ENCODE measurements at regions not wholly inside any gene's neighbourhood (a gene's known extent, or its start where the extent isn't known, plus 50 kb on each side); places are given as distances from the start of the nearest gene placed in this dataset.

DNA sequence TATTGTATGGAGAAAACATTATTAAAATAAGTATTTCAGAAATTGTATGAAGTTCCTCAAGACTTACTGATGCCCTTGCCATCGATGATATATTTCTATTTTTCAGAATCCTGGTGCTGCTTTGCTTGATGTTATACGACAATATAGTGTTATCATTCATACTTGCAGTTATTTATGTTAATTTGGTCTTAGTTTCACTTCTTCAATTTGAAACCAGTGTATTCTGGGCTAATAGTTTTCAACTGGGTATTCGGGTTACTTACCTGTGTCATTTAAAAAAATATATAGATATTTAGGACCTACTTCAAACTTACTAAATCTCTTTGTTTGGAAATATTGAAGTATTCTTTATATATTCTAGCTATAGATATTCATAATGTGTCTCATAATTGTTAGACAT is 1414.7 kb downstream of the C4orf33 start:
- Histone ChIP-seq H3K9me3 (ENCODE audit: control extremely low read depth in 1 of 3, control insufficient read depth in 2 of 3, insufficient read depth in 1 of 3, low read length in 2 of 3) (no peaks in the 10 kb centered on the region), H3K9ac (ENCODE audit: low read length) (no peak overlapping the region), H3K4me1 (ENCODE audit: control insufficient read depth in 2 of 2, insufficient read depth in 2 of 2, low read length in 2 of 2) (no peaks in the 10 kb centered on the region), H2AFZ (ENCODE audit: insufficient read depth, low read depth, low read length, poor library complexity, severe bottlenecking) (no peak overlapping the region), H4K20me1 (ENCODE audit: control insufficient read depth, insufficient read depth, low read length, poor library complexity, severe bottlenecking) (no peaks in the 10 kb centered on the region), H3K27ac (ENCODE audit: low read length in 2 of 2) (no peak overlapping the region), H3K27me3 (replicated peaks in 1 of 4; ENCODE audit: control extremely low read depth in 1 of 4, control insufficient read depth in 3 of 4, insufficient read depth in 4 of 4, low read length in 3 of 4) (no peaks in the 10 kb centered on the region), H3K4me2 (replicated peaks; ENCODE audit: low read depth, low read length, poor library complexity, severe bottlenecking) (no peak overlapping the region), H3K4me3 (ENCODE audit: control extremely low read depth in 1 of 5, extremely low read depth in 1 of 5, insufficient read depth in 1 of 5, low read depth in 2 of 5, low read length in 4 of 5) (no peak overlapping the region), H3K79me2 (ENCODE audit: control insufficient read depth, insufficient read depth, low read length) (no peaks in the 10 kb centered on the region), H3K36me3 (replicated peaks in 1 of 2; ENCODE audit: control extremely low read depth in 1 of 2, control insufficient read depth in 1 of 2, extremely low read depth in 1 of 2, insufficient read depth in 2 of 2, low read length in 1 of 2) (no peaks in the 10 kb centered on the region)
- WGBS (ENCODE audit: insufficient coverage) = no CpG with 5 or more reads among the region's 3 CpGs
- H3K9me3 Mint-ChIP-seq (ENCODE audit: insufficient read depth) = peaks cover 4% of the 10 kb centered on the region
- TF ChIP-seq EZH2 (IDR thresholded peaks at IDR 0.05; ENCODE audit: borderline replicate concordance, insufficient read depth, low read depth, low read length, poor library complexity, severe bottlenecking) = no peak
- TF ChIP-seq, protein P1, sequence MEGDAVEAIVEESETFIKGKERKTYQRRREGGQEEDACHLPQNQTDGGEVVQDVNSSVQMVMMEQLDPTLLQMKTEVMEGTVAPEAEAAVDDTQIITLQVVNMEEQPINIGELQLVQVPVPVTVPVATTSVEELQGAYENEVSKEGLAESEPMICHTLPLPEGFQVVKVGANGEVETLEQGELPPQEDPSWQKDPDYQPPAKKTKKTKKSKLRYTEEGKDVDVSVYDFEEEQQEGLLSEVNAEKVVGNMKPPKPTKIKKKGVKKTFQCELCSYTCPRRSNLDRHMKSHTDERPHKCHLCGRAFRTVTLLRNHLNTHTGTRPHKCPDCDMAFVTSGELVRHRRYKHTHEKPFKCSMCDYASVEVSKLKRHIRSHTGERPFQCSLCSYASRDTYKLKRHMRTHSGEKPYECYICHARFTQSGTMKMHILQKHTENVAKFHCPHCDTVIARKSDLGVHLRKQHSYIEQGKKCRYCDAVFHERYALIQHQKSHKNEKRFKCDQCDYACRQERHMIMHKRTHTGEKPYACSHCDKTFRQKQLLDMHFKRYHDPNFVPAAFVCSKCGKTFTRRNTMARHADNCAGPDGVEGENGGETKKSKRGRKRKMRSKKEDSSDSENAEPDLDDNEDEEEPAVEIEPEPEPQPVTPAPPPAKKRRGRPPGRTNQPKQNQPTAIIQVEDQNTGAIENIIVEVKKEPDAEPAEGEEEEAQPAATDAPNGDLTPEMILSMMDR (IDR thresholded peaks at IDR 0.05) = no peak
- no peak overlapping the region for H3K27ac Mint-ChIP-seq
- ChIA-PET POLR2A (no interaction called here), CTCF (no interaction called here)
- H3K27me3 Mint-ChIP-seq = no peaks in the 10 kb centered on the region
- H3K4me3 Mint-ChIP-seq = no peak overlapping the region
- DNase-seq (no peak), ATAC-seq (ENCODE audit: low read depth) (no peak)
- H3K4me1 Mint-ChIP-seq = no peaks in the 10 kb centered on the region
- intact Hi-C loops (cut with micrococcal nuclease) = no loop called here

DNA sequence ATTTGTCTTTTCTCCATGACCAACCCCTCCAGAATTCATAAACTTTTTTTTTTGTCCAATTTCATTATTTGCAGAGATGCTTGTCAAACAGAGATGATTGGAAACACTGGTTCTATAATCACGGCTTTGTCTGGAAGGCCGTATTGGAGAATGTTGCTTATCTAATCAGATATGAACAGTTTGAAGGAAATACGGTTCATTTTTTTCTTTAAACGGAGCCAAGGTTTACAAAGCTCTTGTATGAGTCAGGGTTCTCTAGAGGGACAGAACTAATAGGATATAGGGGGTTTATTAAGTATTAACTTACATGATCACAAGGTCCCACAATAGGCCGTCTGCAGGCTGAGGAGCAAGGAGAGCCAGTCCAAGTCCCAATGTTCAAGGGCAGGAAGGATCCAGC is 1415.8 kb downstream of the C4orf33 start:
- ATAC-seq (ENCODE audit: low read depth) (no peak), DNase-seq (no peak)
- WGBS (ENCODE audit: insufficient coverage) = 95% methylated on average over 3 of the region's 5 CpGs
- POLR2A ChIA-PET = no interaction called here
- Histone ChIP-seq H3K27ac (ENCODE audit: low read length in 2 of 2) (no peak overlapping the region), H3K9ac (ENCODE audit: low read length) (no peak overlapping the region), H3K4me1 (ENCODE audit: control insufficient read depth in 2 of 2, insufficient read depth in 2 of 2, low read length in 2 of 2) (no peaks in the 10 kb centered on the region), H2AFZ (ENCODE audit: insufficient read depth, low read depth, low read length, poor library complexity, severe bottlenecking) (no peak overlapping the region), H3K36me3 (replicated peaks in 1 of 2; ENCODE audit: control extremely low read depth in 1 of 2, control insufficient read depth in 1 of 2, extremely low read depth in 1 of 2, insufficient read depth in 2 of 2, low read length in 1 of 2) (no peaks in the 10 kb centered on the region), H3K4me2 (replicated peaks; ENCODE audit: low read depth, low read length, poor library complexity, severe bottlenecking) (no peak overlapping the region), H3K27me3 (replicated peaks in 1 of 4; ENCODE audit: control extremely low read depth in 1 of 4, control insufficient read depth in 3 of 4, insufficient read depth in 4 of 4, low read length in 3 of 4) (no peaks in the 10 kb centered on the region), H4K20me1 (ENCODE audit: control insufficient read depth, insufficient read depth, low read length, poor library complexity, severe bottlenecking) (no peaks in the 10 kb centered on the region), H3K79me2 (ENCODE audit: control insufficient read depth, insufficient read depth, low read length) (no peaks in the 10 kb centered on the region), H3K4me3 (ENCODE audit: control extremely low read depth in 1 of 5, extremely low read depth in 1 of 5, insufficient read depth in 1 of 5, low read depth in 2 of 5, low read length in 4 of 5) (no peak overlapping the region), H3K9me3 (ENCODE audit: control extremely low read depth in 1 of 3, control insufficient read depth in 2 of 3, insufficient read depth in 1 of 3, low read length in 2 of 3) (no peaks in the 10 kb centered on the region)
- CTCF ChIA-PET = interaction anchor here (0.9 kb wide), 1 partner anchor 9 kb away, joined by 3 read pairs; no protein-coding TSS in a partner anchor
- Mint-ChIP-seq H3K27ac (no peak overlapping the region), H3K27me3 (no peaks in the 10 kb centered on the region), H3K4me3 (no peak overlapping the region), H3K9me3 (ENCODE audit: insufficient read depth) (peaks cover 4% of the 10 kb centered on the region), H3K4me1 (no peaks in the 10 kb centered on the region)
- TF ChIP-seq, protein P1 (IDR thresholded peaks at IDR 0.05) = no peak
- TF ChIP-seq EZH2 (IDR thresholded peaks at IDR 0.05; ENCODE audit: borderline replicate concordance, insufficient read depth, low read depth, low read length, poor library complexity, severe bottlenecking) = no peak
- intact Hi-C loops (cut with micrococcal nuclease) = no loop called here

Data from B cell (primary cell).